CD4-positive, alpha-beta T cell treated with Interferon gamma for 1 hour (primary cell): ENCODE measurements at regions not wholly inside any gene's neighbourhood (a gene's known extent, or its start where the extent isn't known, plus 50 kb on each side); places are given as distances from the start of the nearest gene placed in this dataset.
"Not testable (repeated sequence)": the region's sequence is repeated elsewhere in the genome, so short reads cannot be mapped to it uniquely, and the experiment has no call there.

Experiments
- DNase-seq: peaks from one replicate; pipeline ENCODE4 v3.0.0-alpha.2; 2020

- DNase-seq: no peak
These were observed 93.2 kb upstream of the ARL4C start for GRCh38 chr2:234590076-234590475.

- DNase-seq: no peak
These were observed 91.2 kb upstream of the ARL4C start for GRCh38 chr2:234588054-234588430.

DNA sequence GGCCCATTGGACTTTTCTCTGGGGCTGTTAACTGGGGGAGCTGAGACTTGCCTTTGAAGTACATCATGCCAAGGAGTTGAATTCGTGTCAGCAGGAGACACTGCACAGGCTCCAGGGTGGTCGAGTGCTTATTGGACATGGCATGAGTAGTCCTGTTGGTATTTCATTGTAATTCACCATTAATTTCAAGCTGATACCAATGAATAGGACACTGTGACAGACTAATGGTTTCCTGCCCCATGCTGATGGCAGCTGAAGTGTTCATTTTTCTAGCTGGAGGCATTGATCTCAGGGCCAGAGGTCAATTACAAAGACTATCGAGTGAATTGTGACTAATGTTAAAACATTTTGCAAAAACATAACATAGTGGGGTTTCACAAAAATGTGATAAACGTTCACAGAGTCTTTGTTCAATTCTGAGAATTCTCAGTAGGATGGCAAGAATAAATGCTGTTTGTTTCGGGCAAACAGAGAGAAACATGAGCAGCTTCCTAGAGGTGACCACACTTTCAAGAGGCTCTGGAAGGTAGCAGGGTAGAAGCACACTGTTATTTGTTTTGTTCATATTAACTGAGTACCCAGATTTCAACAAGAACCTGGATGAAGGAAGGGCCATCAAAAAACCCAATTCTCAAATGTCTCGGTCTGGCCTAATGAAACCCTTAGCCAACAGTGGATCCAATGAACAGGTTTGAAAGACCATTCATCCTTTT lies 90.6 kb upstream of the ARL4C start:
- DNase-seq: no peak

- DNase-seq: no peak
These were observed 86.5 kb upstream of the ARL4C start for GRCh38 chr2:234583331-234583730.

- no peak for DNase-seq
These were observed 83.8 kb upstream of the ARL4C start for GRCh38 chr2:234580686-234581085.

GRCh38 chr2:234579231-234579962 lies 82.5 kb upstream of the ARL4C start:
- DNase-seq: no peak

DNA sequence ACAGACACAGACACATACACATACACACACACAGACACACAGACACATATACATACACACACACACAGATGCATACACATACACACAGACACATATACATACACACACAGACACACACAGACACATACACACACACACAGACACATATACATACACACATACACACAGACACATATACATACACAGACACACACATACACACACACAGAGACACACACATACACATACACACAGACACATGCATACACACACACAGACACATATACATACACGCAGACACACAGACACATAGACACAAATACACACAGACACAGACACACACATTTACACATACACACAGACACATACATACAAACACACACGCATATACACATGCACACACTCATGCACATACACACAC lies 81.5 kb upstream of the ARL4C start:
- no peak for DNase-seq

GRCh38 chr2:234577191-234577590 lies 80.3 kb upstream of the ARL4C start:
- DNase-seq: no peak

DNA sequence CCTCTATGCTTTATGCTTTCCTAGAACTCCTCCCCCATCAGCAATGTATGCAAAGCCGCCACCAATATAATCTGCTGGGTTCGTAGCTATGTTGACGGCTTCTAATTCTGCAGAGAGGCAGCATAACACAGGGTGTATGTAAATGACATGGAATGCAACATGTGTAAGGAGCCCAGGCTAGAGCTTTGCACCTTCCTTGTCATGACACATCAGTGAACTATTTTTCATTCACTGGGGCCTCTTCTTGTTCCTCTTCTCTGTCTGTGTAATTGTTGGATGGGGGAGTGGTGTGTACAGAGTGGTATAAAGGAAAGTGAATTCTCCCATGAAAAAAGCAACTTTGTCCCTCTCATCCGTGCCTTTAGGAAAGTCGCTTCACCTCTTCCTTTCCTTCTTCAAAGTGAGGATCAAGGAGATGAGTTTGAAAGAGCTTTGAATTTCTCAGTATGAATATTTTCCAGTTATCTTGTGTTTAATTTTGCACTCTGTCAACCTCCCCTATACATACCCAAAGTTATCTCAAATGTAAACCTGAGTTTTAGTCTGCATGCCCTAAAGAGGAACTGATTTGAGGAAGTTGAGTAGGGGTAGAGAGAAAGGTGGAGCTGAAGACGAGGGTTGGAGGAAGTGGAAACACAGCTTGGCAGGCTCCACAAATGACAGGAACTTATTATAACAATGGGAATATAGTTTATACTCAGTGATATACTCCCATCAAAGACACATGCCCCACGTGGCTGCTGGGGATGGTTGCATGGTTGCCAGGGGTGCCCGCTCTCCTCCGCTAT lies 74.9 kb upstream of the ARL4C start:
- no peak for DNase-seq

- no peak for DNase-seq
These were observed 73.6 kb upstream of the ARL4C start for GRCh38 chr2:234570476-234570875.

DNA sequence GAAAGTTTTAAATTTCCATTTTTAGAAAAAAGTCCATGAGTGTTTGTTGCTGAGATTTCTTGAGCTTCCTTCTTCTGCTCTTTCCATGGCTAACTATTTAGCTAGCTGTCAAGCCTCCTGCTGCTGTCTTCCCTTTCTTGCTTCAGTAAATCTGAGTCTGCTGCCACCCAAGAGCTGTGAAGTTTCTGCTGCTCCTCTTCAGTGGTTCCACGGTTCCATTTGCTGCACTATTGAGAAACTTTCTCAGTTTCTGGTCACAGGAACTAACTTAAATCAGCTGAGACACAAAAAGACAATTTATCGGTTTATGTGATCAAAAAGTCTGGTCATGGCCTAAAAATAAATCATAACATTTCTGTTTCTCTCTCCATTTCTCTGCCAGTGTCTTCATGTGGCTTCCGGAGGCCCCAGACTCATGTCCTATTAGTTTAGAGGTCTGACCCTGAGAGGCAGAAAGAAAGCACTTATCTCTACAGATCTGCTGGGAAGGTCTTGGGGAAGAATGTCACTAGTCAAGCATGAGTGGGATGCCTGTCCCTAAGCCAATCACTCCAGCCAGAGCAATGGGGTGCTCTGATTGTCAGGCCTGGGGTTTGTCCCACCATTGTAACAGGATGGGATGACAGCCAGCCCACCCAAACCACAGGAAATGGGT lies 73.0 kb upstream of the ARL4C start:
- no peak for DNase-seq

- DNase-seq: no peak
These were observed 69.7 kb upstream of the ARL4C start for GRCh38 chr2:234566622-234567021.

DNA sequence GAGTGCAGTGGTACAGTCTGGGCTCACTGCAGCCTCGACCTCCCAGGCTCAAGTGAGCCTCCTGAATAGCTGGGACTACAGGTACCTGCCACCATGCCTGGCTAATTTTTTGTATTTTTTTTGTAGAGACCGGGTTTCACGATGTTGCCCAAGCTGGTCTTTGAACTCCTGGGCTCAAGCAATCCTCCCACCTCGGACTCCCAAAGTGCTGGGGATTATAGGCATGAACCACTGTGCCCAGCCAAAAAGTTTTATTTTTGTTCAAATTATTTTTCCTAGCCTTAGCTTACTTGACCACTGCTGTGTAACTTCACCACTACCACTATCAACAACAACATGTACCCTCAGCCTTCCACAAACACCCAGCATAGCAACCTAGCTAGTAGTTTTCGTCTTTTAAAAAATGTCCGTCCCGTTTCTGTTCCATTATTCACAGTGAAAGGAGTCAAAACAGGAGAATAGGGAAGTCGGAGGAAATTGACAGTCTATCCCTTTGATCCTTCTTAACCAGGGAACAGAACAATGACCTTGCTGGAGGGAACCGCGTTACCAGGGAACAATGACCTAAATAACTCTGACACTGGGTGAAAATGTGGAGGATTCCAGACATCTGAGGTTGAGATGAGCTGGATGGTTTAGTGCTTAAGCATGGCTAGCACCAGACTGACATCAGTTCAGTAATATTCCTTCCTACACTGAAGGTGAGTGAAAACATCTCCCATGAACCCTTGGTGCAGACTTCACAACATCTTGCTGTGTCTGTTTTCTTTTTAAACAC lies 69.2 kb upstream of the ARL4C start:
- DNase-seq: no peak

DNA sequence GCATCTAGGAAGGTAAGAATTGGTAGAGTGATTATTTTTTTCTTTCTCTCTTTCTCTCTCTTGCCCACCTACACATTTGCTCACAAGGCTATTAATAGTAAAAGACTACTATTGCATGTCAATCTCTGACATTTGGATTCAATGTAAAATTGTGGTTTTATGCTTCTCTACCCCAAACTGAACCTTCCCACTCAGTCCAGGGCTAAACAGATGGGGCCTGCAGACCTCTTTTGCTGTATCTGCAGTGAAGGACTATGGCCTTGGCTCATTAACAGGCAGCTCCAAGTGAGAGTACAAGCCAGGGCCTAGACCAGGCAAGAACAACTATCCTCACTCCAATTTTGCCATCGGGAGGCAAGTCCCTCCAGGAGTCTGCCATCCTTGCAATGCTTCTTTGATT lies 68.3 kb upstream of the ARL4C start:
- DNase-seq: no peak

- DNase-seq: no peak
These were observed 67.8 kb upstream of the ARL4C start for GRCh38 chr2:234564699-234565098.

DNA sequence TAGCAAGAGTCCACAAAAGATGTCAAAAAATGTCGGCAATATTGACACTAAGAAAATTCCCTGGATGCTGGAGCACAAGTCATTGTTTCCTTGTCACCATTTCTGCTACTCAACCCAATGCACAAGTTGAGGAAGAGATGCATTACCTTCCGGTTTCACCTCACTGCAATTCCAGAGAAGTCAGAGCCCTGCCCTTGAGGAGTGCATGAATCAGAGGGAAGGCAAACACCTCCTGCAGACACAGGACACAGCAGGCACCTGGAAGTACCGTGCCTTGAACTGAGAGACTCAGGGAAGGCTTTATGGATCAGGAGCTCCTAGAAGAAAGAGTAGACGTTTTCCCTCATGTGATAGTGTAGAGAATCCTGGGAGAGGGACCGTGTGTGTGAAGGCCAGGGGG lies 62.7 kb upstream of the ARL4C start:
- no peak for DNase-seq

DNA sequence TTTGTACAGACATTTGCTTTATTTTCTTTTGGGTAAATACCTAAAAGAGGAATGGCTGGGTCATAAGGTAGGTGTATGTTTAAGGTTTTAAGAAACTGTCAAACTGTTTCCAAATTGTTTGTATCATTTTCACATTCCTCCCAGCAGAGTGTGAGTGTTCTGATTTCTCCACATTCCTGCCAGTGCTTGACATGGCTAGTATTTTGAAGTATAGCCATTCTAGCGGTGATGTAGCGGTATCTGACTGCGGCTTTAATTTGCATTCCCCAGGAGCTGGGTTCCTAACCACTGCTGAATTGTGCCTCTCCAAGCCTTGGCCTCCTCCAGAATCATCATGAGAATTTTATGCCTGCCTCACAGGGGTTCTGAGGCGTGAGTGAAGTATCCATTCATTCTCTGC lies 61.8 kb upstream of the ARL4C start:
- no peak for DNase-seq

GRCh38 chr2:234556848-234557573 lies 60.1 kb upstream of the ARL4C start:
- no peak for DNase-seq

DNA sequence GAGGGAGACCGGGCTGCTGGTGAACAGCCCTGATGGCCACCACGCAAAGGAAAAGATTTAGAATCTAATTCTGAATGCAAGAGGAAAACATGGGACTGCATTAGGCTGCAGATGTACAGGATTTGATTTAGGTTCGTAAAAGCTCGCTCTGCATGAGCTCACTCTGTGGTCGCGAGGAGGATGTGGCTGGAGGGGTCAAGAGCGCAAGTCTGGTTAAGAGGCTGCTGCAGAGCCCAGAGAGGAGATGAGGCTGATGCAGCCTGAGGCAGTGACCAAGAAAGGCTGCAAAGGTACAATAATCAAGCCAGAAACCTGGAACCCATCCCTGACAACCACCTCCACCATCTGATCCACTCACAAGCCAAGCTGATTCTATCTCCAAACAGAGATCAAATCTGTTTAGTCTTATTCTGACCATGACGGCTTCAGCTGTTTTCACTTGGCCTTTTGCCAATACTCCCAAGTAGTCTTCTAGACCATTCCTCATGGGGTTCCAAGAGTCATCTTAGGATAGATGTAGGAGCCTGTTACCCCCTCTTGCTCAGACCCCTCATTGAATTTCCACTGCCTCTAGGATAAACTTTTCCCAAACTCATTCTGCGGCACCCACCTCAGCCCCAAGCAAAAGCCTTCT lies 58.9 kb upstream of the ARL4C start:
- DNase-seq: no peak

- no peak for DNase-seq
These were observed 58.3 kb upstream of the ARL4C start for GRCh38 chr2:234555161-234555560.

- not testable (repeated sequence) for DNase-seq
These were observed 56.3 kb upstream of the ARL4C start for GRCh38 chr2:234553223-234553622.
